Pancreas (tissue), 10 donors: ENCODE measurements at regions not wholly inside any gene's neighbourhood (a gene's known extent, or its start where the extent isn't known, plus 50 kb on each side); places are given as distances from the start of the nearest gene placed in this dataset.

Experiments
- ATAC-seq, 4 donors: fragments of 200-7000 bp; cut with Tn5 transposase; one replicate each; pipeline versions ENCODE4 v1.8.0 to v1.9.1; 2020; ENCODE audit warnings: mild to moderate bottlenecking in 4 of 4, moderate library complexity in 4 of 4
- DNase-seq, 6 donors: peaks; one replicate each; pipeline ENCODE4 v3.0.0-alpha.2; 2020
- FAIRE-seq: peaks from 2 replicates; lab custom pipeline; 2012; peaks lifted over from hg19 to GRCh38; lab: Jason Lieb, UNC
- H3K27ac ChIP-seq, 4 donors: fragments of 200-600 bp; sonication (generic); 1 replicate in 3 of 4; 2 replicates in 1 of 4; pipeline versions ENCODE4 v1.5.0 to v1.8.0; 2020
- H3K27me3 ChIP-seq, 4 donors: fragments of 200-600 bp; one replicate each; pipeline ENCODE4 v1.8.0; 2021
- H3K36me3 ChIP-seq, 3 donors: fragments of 200-600 bp; sonication (generic) in 1 of 3; one replicate each; pipeline versions ENCODE4 v1.5.0 to v1.8.0; 2020 to 2021
- H3K4me1 ChIP-seq, 3 donors: fragments of 200-600 bp; one replicate each; pipeline ENCODE4 v1.8.0; 2021
- H3K4me3 ChIP-seq, 4 donors: fragments of 200-600 bp; sonication (generic) in 2 of 4; one replicate each; pipeline versions ENCODE4 v1.5.0 to v1.8.0; 2020 to 2021
- H3K9me3 ChIP-seq, 4 donors: fragments of 200-600 bp; one replicate each; pipeline ENCODE4 v1.8.0; 2021
- WGBS, 2 donors: extraction: QIAGEN DNeasy Blood & Tissue Kit; methylation state at CpG; one replicate each; pipeline ENCODE4 v1.1.7; 2013; 5-methylcytosine and 5-hydroxymethylcytosine counted together
- intact Hi-C, 3 donors: fragments of 100-400 bp; cut with DNase I; formaldehyde crosslinking; loops; one replicate each; pipeline versions ENCODE4 v1.11.1 to v1.14.2; 2022
- TF ChIP-seq, protein P1 (sequence below), 4 donors: fragments of 200-600 bp; sonication (generic) in 3 of 4; IDR thresholded peaks; one replicate each; pipeline versions ENCODE4 v1.5.0 to v1.8.0; 2021; ENCODE audit warnings: antibody characterized with exemption in 4 of 4
- donor health status: healthy with polysubstance abuse.
- donor health status: DM: no; HTN: no; CAD: no; lungs with moderate emphysema.
- donor health status: DM: no; HTN: no; CAD: no.
- donor health status: control.
- donor health status: control.
- donor health status: Bipolar disorder and iron deficiency.
- donor health status: DM: yes; HTN: yes; CAD: no.
- donor health status: DM: no; HTN: no; CAD: no.
- donor health status: DM: no; HTN: no; CAD: no.
- donor health status: DM: yes; HTN: yes; CAD: no.

- DNase-seq (no peak), ATAC-seq (no peak), FAIRE-seq (no peak)
- Histone ChIP-seq H3K9me3 (no peaks in the 10 kb centered on the region), H3K4me1 (no peaks in the 10 kb centered on the region), H3K36me3 (no peaks in the 10 kb centered on the region), H3K27me3 (peaks cover 0 to 7% (median 0%) of the 10 kb centered on the region in 4 donors), H3K4me3 (no peak overlapping the region), H3K27ac (no peak overlapping the region)
- 37 to 54% methylated on average over 2 of the region's 2 CpGs for WGBS, 2 donors
- TF ChIP-seq, protein P1, sequence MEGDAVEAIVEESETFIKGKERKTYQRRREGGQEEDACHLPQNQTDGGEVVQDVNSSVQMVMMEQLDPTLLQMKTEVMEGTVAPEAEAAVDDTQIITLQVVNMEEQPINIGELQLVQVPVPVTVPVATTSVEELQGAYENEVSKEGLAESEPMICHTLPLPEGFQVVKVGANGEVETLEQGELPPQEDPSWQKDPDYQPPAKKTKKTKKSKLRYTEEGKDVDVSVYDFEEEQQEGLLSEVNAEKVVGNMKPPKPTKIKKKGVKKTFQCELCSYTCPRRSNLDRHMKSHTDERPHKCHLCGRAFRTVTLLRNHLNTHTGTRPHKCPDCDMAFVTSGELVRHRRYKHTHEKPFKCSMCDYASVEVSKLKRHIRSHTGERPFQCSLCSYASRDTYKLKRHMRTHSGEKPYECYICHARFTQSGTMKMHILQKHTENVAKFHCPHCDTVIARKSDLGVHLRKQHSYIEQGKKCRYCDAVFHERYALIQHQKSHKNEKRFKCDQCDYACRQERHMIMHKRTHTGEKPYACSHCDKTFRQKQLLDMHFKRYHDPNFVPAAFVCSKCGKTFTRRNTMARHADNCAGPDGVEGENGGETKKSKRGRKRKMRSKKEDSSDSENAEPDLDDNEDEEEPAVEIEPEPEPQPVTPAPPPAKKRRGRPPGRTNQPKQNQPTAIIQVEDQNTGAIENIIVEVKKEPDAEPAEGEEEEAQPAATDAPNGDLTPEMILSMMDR (IDR thresholded peaks at IDR 0.05), result no peak
- intact Hi-C loops, result no loop called here
Measured at GRCh38 chr9:101881508-101881907, 143.1 kb upstream of the GRIN3A start.

GRCh38 chr9:101880846-101881245 lies 142.4 kb upstream of the GRIN3A start:
- no peak for DNase-seq
- intact Hi-C loops, result no loop called here
- Histone ChIP-seq H3K4me1 (no peaks in the 10 kb centered on the region), H3K27ac (no peak overlapping the region), H3K9me3 (no peaks in the 10 kb centered on the region), H3K4me3 (no peak overlapping the region), H3K36me3 (no peaks in the 10 kb centered on the region), H3K27me3 (peaks cover 0 to 7% (median 0%) of the 10 kb centered on the region in 4 donors)
- ATAC-seq, result no peak
- TF ChIP-seq, protein P1 (IDR thresholded peaks at IDR 0.05), result no peak
- no peak for FAIRE-seq

DNA sequence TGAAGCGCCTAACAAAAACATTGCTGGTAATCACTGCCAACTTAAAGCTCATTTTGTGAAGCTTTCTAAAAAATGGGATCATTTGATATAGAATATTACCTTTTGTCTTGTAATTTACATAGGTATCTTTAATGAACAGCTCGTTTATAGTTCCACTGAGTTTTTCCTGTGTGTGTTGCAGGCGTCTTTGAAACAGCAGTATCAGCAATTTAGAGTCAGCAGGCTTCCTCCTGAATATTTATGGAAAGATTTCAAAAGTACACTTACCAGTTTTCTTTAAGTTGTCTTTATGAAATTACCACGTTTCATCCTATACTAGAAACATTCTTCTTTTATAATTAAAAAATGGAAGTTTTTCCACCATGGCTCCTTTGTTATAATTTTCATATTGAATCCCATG lies 140.3 kb upstream of the GRIN3A start:
- intact Hi-C loops, result no loop called here
- H3K36me3 ChIP-seq, result no peaks in the 10 kb centered on the region
- H3K27ac ChIP-seq, result no peak overlapping the region
- ATAC-seq, result no peak
- DNase-seq, result no peak
- TF ChIP-seq, protein P1 (IDR thresholded peaks at IDR 0.05), result no peak
- H3K9me3 ChIP-seq, result no peaks in the 10 kb centered on the region
- 37 to 50% methylated on average over 4 of the region's 4 CpGs for WGBS, 2 donors
- H3K4me3 ChIP-seq, result no peak overlapping the region
- H3K4me1 ChIP-seq, result no peaks in the 10 kb centered on the region
- no peak for FAIRE-seq
- H3K27me3 ChIP-seq, result peaks cover 0 to 7% (median 0%) of the 10 kb centered on the region in 4 donors

DNA sequence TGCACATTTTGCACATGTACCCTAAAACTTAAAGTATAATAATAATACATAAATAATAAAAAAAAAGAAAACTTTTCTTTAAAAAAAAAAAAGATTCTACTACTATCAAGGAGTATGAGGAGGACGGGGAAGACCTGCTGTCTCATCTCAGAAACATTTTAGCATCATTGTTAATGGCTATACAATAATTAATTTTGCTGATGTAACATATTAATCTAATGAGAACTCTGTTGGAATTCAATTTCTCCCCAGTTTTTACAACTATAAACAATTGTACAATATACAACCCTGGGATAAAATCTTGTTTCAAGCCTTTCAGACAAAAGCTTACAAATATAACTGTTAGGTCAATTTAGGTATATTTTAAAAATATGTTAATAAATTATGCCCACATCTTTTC lies 139.0 kb upstream of the GRIN3A start:
- FAIRE-seq, result no peak
- intact Hi-C loops, result no loop called here
- Histone ChIP-seq H3K9me3 (no peaks in the 10 kb centered on the region), H3K36me3 (no peaks in the 10 kb centered on the region), H3K4me1 (no peaks in the 10 kb centered on the region), H3K27ac (no peak overlapping the region), H3K4me3 (no peak overlapping the region), H3K27me3 (peaks cover 0 to 4% (median 0%) of the 10 kb centered on the region in 4 donors)
- TF ChIP-seq, protein P1 (IDR thresholded peaks at IDR 0.05), result no peak
- no peak for ATAC-seq
- WGBS, 2 donors, result 35 to 56% methylated on average over 1 of the region's 1 CpG
- no peak for DNase-seq

DNA sequence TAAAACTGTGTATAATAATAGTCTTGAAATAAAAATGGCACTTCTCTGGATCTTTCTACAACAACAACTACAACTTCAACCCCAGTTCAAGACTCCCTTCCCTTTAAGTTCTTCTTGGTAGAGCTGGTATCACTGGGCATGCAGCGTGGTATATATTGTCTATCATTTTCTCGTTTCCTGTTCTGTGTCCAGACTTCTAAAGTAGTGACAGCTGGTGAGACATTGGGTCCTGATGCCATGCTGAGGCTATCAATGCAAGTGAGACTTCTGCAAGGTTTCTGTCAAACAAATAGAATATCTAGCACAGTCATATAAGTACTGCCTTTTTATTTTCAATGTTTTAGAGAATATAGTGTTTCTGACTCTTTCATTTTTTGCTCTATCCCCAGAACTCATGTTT lies 123.0 kb upstream of the GRIN3A start:
- FAIRE-seq (no peak), DNase-seq (no peak), ATAC-seq (no peak)
- intact Hi-C loops, result no loop called here
- Histone ChIP-seq H3K27me3 (no peaks in the 10 kb centered on the region), H3K27ac (no peak overlapping the region), H3K36me3 (no peaks in the 10 kb centered on the region), H3K9me3 (no peaks in the 10 kb centered on the region), H3K4me1 (no peaks in the 10 kb centered on the region), H3K4me3 (no peak overlapping the region)
- WGBS, 2 donors, result 53 to 61% methylated on average over 2 of the region's 2 CpGs
- TF ChIP-seq, protein P1 (IDR thresholded peaks at IDR 0.05), result no peak
